HG03469 (cell line): ENCODE measurements at regions not wholly inside any gene's neighbourhood (a gene's known extent, or its start where the extent isn't known, plus 50 kb on each side); places are given as distances from the start of the nearest gene placed in this dataset.

Experiments used
- ATAC-seq: cut with Tn5 transposase; IDR thresholded peaks from one replicate; pipeline ENCODE4 v1.9.1; 2021; ENCODE audit warnings: mild to moderate bottlenecking, moderate library complexity, moderate number of reproducible peaks; ENCODE audit not compliant: unreplicated experiment

DNA sequence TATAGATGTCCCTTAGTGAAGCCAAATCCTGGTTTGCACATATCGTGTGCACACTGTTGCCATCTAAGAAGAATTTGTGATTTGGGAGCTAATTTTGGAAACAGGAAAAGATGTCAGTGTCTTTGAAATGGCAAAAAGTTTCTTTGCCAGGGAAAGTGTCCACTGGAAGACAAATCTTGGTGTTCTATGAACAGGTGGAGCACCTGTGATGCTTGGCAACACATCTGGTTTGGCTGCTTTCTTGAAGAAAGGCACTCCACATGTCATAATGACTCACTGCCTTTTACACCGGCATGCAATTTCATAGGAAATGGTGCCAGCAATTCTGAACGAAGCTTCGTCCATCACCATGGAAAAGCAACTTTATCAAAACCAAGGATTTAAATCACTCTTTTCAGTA lies 1040.0 kb upstream of the MAP3K7 start:
- no peak for ATAC-seq

- no peak for ATAC-seq
Measured at GRCh38 chr6:91613481-91613880, 1026.6 kb upstream of the MAP3K7 start.

GRCh38 chr6:91611190-91611589 lies 1024.3 kb upstream of the MAP3K7 start:
- no peak for ATAC-seq

GRCh38 chr6:91608428-91608827 lies 1021.6 kb upstream of the MAP3K7 start:
- no peak for ATAC-seq

- ATAC-seq = no peak
Measured at GRCh38 chr6:91606148-91606901, 1019.5 kb upstream of the MAP3K7 start.

GRCh38 chr6:91600561-91600960 lies 1013.7 kb upstream of the MAP3K7 start:
- no peak for ATAC-seq

DNA sequence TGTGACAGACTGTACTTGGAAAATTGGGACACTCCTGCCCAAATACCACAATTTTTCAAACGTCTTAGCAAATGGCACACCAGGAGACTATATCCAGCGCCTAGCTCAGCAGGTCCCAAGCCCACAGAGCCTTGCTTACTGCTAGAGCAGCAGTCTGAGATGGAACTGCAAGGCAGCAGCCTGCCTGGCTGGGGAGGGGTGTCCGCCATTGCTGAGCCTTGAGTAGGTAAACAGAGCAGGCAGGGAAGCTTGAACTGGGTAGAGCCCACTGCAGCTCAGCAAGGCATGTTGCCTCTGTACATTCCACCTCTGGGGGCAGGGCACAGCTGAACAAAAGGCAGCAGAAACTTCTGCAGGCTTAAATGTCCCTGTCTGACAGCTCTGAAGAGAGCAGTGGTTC lies 1003.3 kb upstream of the MAP3K7 start:
- no peak for ATAC-seq

GRCh38 chr6:91580635-91581034 lies 993.8 kb upstream of the MAP3K7 start:
- no peak for ATAC-seq

DNA sequence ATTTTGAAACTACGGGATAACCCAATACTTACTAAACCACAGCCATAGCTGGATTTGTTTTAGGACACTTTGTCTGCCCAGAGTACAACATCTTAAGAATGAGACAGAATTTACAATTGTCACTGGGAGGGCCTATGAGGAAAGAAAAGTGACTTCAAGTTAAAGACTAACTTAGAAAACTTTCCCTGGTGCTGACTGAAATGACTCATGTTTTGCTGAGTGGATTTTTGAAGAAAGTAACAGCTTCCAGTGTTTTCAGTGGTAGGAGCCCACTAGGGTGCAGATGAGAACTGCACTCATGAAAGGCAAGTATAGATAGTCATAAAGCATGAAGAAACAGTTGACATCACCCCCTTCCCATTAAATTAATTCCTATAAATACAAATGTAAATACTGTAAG lies 988.2 kb upstream of the MAP3K7 start:
- ATAC-seq = peak; percentile 62

DNA sequence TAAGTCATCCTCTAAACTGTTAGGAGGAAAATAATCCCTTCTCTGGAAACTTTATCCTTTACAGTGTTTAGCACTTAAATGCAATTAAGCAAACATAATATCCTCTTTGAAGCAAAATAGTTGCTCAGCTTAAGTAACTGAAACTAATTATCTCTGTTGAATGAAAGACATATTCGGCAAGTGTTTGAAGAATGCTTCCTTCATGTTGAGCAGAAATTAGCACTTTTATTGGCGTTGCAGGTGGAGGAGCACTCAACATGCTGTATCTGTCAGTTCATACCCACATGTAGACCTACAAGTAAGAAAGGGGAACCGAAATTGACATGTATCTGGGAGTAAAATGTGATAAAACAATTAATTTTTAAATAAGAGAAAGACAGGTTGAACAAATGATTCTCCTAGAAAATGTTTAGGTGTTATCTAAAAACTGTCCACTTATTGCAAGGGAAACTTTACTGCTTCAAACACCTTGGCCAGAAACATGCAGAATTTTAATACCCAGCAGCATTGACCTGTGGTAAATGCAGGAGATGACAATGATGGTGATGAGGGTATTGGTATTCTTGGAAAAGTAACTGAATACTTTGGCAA lies 987.0 kb upstream of the MAP3K7 start:
- no peak for ATAC-seq

DNA sequence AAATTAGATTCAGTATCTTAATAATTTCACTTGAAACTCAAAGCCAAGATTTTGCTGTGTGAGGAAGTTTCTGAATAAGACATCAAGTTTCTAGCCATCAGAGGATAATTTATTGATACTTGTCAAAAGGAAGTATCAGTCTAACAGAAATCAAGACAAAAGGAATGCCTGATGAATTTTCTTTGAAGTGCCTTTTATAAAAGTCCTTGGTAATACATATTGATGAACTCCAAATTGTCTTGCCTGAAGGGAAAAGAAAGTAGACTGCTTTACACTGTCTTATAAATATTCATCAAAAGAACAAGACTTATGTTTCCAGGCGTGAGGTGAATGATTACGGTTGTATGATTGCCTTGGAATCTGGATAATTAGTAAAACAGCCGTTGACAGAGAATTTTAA lies 986.0 kb upstream of the MAP3K7 start:
- ATAC-seq = no peak

GRCh38 chr6:91569071-91569470 lies 982.2 kb upstream of the MAP3K7 start:
- no peak for ATAC-seq

DNA sequence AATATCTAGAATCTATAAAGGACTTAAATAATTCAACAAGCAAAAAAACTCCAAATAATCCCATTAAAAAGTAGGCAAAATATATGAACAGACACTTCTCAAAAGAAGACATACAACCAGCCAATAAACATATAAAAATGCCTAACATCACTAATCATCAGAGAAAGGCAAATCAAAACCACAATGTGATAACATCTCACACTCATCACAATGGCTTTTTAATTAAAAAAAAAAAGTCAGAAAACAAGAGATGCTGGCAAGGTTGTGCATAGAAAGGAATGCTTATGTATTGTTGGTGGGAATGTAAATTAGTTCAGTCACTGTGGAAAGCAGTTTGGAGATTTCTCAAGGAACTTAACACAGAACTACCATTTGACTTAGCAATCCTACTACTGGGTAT lies 979.6 kb upstream of the MAP3K7 start:
- no peak for ATAC-seq

GRCh38 chr6:91565207-91565606 lies 978.3 kb upstream of the MAP3K7 start:
- no peak for ATAC-seq

DNA sequence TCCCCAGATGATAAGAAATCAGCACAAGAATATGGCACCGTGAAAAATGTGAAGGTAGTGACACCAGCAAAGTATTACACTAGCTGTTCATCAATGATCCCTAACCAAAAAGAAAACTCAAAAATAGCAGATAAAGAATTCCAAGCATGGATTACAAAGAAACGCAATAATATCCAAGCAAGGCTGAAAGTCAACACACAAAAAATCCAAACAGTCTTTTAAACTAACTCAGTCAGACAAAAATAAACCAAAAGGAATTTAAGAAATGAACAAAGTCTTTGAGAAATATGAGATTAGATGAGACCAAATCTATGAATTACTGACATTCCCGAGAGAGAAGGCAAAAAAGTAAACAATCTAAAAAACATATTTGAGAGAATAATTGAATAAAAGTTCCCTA lies 976.1 kb upstream of the MAP3K7 start:
- no peak for ATAC-seq

GRCh38 chr6:91560409-91560808 lies 973.5 kb upstream of the MAP3K7 start:
- no peak for ATAC-seq

- ATAC-seq = no peak
Measured at GRCh38 chr6:91540902-91541301, 954.0 kb upstream of the MAP3K7 start.

- ATAC-seq = no peak
Measured at GRCh38 chr6:91539456-91539855, 952.6 kb upstream of the MAP3K7 start.

GRCh38 chr6:91538622-91539021 lies 951.8 kb upstream of the MAP3K7 start:
- no peak for ATAC-seq

- no peak for ATAC-seq
Measured at GRCh38 chr6:91534614-91535013, 947.7 kb upstream of the MAP3K7 start.

DNA sequence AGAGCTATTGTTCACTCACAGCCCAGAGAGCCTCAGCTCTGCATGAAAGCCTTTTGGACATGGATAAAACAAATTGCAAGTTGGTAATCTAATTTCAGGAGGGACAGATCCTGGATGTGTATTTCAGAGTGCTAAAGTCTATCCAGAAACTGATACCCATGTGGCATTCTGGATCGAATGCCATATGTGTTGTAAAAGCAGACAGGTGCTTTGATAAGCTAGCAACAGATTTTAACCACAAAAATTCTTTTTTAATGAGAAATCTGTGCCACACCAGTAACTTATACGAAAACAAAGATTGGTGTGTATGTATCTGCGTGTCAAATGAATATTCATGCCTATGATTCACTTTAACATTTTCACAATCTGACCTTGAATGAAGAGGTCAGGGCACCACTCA lies 936.6 kb upstream of the MAP3K7 start:
- no peak for ATAC-seq

- ATAC-seq = no peak
Measured at GRCh38 chr6:91521999-91522398, 935.1 kb upstream of the MAP3K7 start.

GRCh38 chr6:91509711-91510110 lies 922.8 kb upstream of the MAP3K7 start:
- no peak for ATAC-seq
